ENCODE measurements at regions not wholly inside any gene's neighbourhood (a gene's known extent, or its start where the extent isn't known, plus 50 kb on each side); places are given as distances from the start of the nearest gene placed in this dataset.

GRCh38 chr7:67426654-67427053, 430.0 kb downstream of the TYW1 start:
- H3K9ac ChIP-seq (ENCODE audit: low read length), result no peak overlapping the region
- H2AFZ ChIP-seq (ENCODE audit: low read length), result no peak overlapping the region
- H4K20me1 ChIP-seq (ENCODE audit: low read length), result no peaks in the 10 kb centered on the region
- H3K4me1 ChIP-seq (ENCODE audit: insufficient read depth, low read length), result no peaks in the 10 kb centered on the region
- no peaks in the 10 kb centered on the region for H3K9me3 ChIP-seq (ENCODE audit: low read length)
- no peak overlapping the region for H3K27ac ChIP-seq (ENCODE audit: low read length)
- ChIA-PET POLR2A (ENCODE audit: unreplicated experiment) (no interaction called here), CTCF (no interaction called here)
- no peak overlapping the region for H3K4me2 ChIP-seq (ENCODE audit: low read length)
- DNase-seq (no peak), ATAC-seq (no peak)
- H3K27me3 ChIP-seq (ENCODE audit: low read length), result no peaks in the 10 kb centered on the region
- intact Hi-C loops (cut with micrococcal nuclease), result no loop called here
- no peaks in the 10 kb centered on the region for H3K9me2 ChIP-seq (replicated peaks; ENCODE audit: low read length)
- no peak overlapping the region for H3K4me3 ChIP-seq (ENCODE audit: low read length)
- H3F3A ChIP-seq (ENCODE audit: low read length, unreplicated experiment), result no peaks in the 10 kb centered on the region
- TF ChIP-seq EZH2phosphoT487 (IDR thresholded peaks at IDR 0.05; ENCODE audit: borderline replicate concordance, low read length), result no peak
- no peak for TF ChIP-seq EZH2 (IDR thresholded peaks at IDR 0.05; ENCODE audit: low read length, unreplicated experiment)
- no peak for TF ChIP-seq CTCF (conservative IDR thresholded peaks at IDR 0.05; ENCODE audit: low read depth, low read length)
- H3K79me2 ChIP-seq (ENCODE audit: low read length), result no peaks in the 10 kb centered on the region
- no peaks in the 10 kb centered on the region for H3K36me3 ChIP-seq (ENCODE audit: low read depth, low read length)
- BruUV-seq (replicated peaks), result no TSS peak

GRCh38 chr7:67429735-67430134, 433.1 kb downstream of the TYW1 start:
- Histone ChIP-seq H3K4me3 (ENCODE audit: low read length) (no peak overlapping the region), H3F3A (ENCODE audit: low read length, unreplicated experiment) (no peaks in the 10 kb centered on the region), H3K79me2 (ENCODE audit: low read length) (no peaks in the 10 kb centered on the region), H3K9ac (ENCODE audit: low read length) (no peak overlapping the region), H4K20me1 (ENCODE audit: low read length) (no peaks in the 10 kb centered on the region), H3K27me3 (ENCODE audit: low read length) (no peaks in the 10 kb centered on the region), H3K36me3 (ENCODE audit: low read depth, low read length) (no peaks in the 10 kb centered on the region), H3K9me2 (replicated peaks; ENCODE audit: low read length) (no peaks in the 10 kb centered on the region), H3K9me3 (ENCODE audit: low read length) (no peaks in the 10 kb centered on the region), H2AFZ (ENCODE audit: low read length) (no peak overlapping the region), H3K4me2 (ENCODE audit: low read length) (no peak overlapping the region), H3K4me1 (ENCODE audit: insufficient read depth, low read length) (no peaks in the 10 kb centered on the region), H3K27ac (ENCODE audit: low read length) (no peak overlapping the region)
- TF ChIP-seq EZH2phosphoT487 (IDR thresholded peaks at IDR 0.05; ENCODE audit: borderline replicate concordance, low read length) (no peak), CTCF (conservative IDR thresholded peaks at IDR 0.05; ENCODE audit: low read depth, low read length) (no peak), EZH2 (IDR thresholded peaks at IDR 0.05; ENCODE audit: low read length, unreplicated experiment) (no peak)
- intact Hi-C loops (cut with micrococcal nuclease), result no loop called here
- POLR2A ChIA-PET (ENCODE audit: unreplicated experiment), result no interaction called here
- BruUV-seq (replicated peaks), result no TSS peak
- DNase-seq (no peak), ATAC-seq (no peak)
- CTCF ChIA-PET, result no interaction called here

- intact Hi-C loops (cut with micrococcal nuclease), result no loop called here
- ChIA-PET CTCF (no interaction called here), POLR2A (ENCODE audit: unreplicated experiment) (no interaction called here)
- TF ChIP-seq EZH2 (IDR thresholded peaks at IDR 0.05; ENCODE audit: low read length, unreplicated experiment) (no peak), EZH2phosphoT487 (IDR thresholded peaks at IDR 0.05; ENCODE audit: borderline replicate concordance, low read length) (no peak)
- Histone ChIP-seq H3K79me2 (ENCODE audit: low read length) (no peaks in the 10 kb centered on the region), H3F3A (ENCODE audit: low read length, unreplicated experiment) (no peaks in the 10 kb centered on the region), H3K27ac (ENCODE audit: low read length) (no peak overlapping the region), H3K9me2 (replicated peaks; ENCODE audit: low read length) (no peaks in the 10 kb centered on the region), H4K20me1 (ENCODE audit: low read length) (no peaks in the 10 kb centered on the region), H3K4me1 (ENCODE audit: insufficient read depth, low read length) (no peaks in the 10 kb centered on the region), H2AFZ (ENCODE audit: low read length) (no peak overlapping the region), H3K27me3 (ENCODE audit: low read length) (no peaks in the 10 kb centered on the region), H3K9me3 (ENCODE audit: low read length) (no peaks in the 10 kb centered on the region), H3K4me2 (ENCODE audit: low read length) (no peak overlapping the region), H3K4me3 (ENCODE audit: low read length) (no peak overlapping the region), H3K36me3 (ENCODE audit: low read depth, low read length) (no peaks in the 10 kb centered on the region), H3K9ac (ENCODE audit: low read length) (no peak overlapping the region)
- no TSS peak for BruUV-seq (replicated peaks)
- DNase-seq (no peak), ATAC-seq (no peak)
Measured at GRCh38 chr7:67432536-67433234, 436.1 kb downstream of the TYW1 start.
